ENCODE measurements at regions not wholly inside any gene's neighbourhood (a gene's known extent, or its start where the extent isn't known, plus 50 kb on each side); places are given as distances from the start of the nearest gene placed in this dataset.

GRCh38 chr7:13036256-13036780 is 348.9 kb downstream of the ARL4A start:
- TF ChIP-seq RAD21 (IDR thresholded peaks at IDR 0.05; ENCODE audit: low read depth) = no peak
- TF ChIP-seq REST (IDR thresholded peaks at IDR 0.05; ENCODE audit: low read depth) = no peak
